IMR-90 (cell line): ENCODE measurements at regions not wholly inside any gene's neighbourhood (a gene's known extent, or its start where the extent isn't known, plus 50 kb on each side); places are given as distances from the start of the nearest gene placed in this dataset.

Experiments used
- ATAC-seq: fragments of 200-7000 bp; cut with Tn5 transposase; 2 replicates; pipeline ENCODE4 v1.9.1; 2020; ENCODE audit warnings: low read depth, mild to moderate bottlenecking, moderate library complexity
- BruUV-seq: library from RNA; stranded (reverse); fragments of 400-500 nt; replicated peaks from 2 replicates; lab custom pipeline; 2021; lab: Mats Ljungman, UMichigan
- CTCF ChIA-PET: fragments of 300-600 bp; formaldehyde crosslinking; extraction: SDS; loops from one replicate; lab custom pipeline; 2021; ENCODE audit warnings: antibody characterized with exemption; lab: Yijun Ruan, JAX
- POLR2A ChIA-PET: fragments of 300-600 bp; sonication (Branson Sonifier 250); formaldehyde crosslinking; loops from one replicate; lab custom pipeline; 2022; ENCODE audit warnings: antibody characterized with exemption; ENCODE audit not compliant: unreplicated experiment; lab: Charles Lee
- DNase-seq: peaks from one replicate; pipeline ENCODE4 v3.0.0; 2013
- H2AFZ ChIP-seq: replicated peaks from 2 replicates; pipeline ENCODE3; 2013; ENCODE audit warnings: low read length, mild to moderate bottlenecking; ENCODE audit not compliant: poor library complexity
- H2AK5ac ChIP-seq: 2 replicates; pipeline ENCODE4 v1.6.1; 2013; ENCODE audit warnings: low read depth, low read length, inconsistent platforms
- H2AK9ac ChIP-seq: replicated peaks from 2 replicates; pipeline ENCODE3; 2013; ENCODE audit warnings: mild to moderate bottlenecking, low read depth, low read length, moderate library complexity; ENCODE audit not compliant: poor library complexity
- H2BK120ac ChIP-seq: 2 replicates; pipeline ENCODE4 v1.6.1; 2013; ENCODE audit warnings: low read depth, low read length, inconsistent platforms
- H2BK15ac ChIP-seq: 3 replicates; pipeline ENCODE4 v1.6.1; 2013; ENCODE audit warnings: low read depth, low read length, inconsistent platforms
- H2BK20ac ChIP-seq: 2 replicates; pipeline ENCODE4 v1.6.1; 2013; ENCODE audit warnings: low read depth, mild to moderate bottlenecking, inconsistent platforms, low read length, moderate library complexity
- H2BK5ac ChIP-seq: 2 replicates; pipeline ENCODE4 v1.6.1; 2013; ENCODE audit warnings: mild to moderate bottlenecking, low read depth, low read length, inconsistent platforms; ENCODE audit not compliant: poor library complexity, severe bottlenecking
- H3K14ac ChIP-seq: replicated peaks from 2 replicates; pipeline ENCODE4 v1.6.1; 2013; ENCODE audit warnings: low read depth, low read length, inconsistent platforms
- H3K18ac ChIP-seq: 2 replicates; pipeline ENCODE4 v1.6.1; 2013; ENCODE audit warnings: low read depth, low read length, control low read depth
- H3K23ac ChIP-seq: 2 replicates; pipeline ENCODE4 v1.6.1; 2013; ENCODE audit warnings: low read depth, low read length, inconsistent platforms
- H3K27ac ChIP-seq: 2 replicates; pipeline ENCODE4 v1.5.1; 2013; ENCODE audit warnings: mild to moderate bottlenecking, control low read depth, low read length; ENCODE audit not compliant: insufficient read depth
- H3K27me3 ChIP-seq: 2 replicates; pipeline ENCODE4 v1.6.1; 2013; ENCODE audit warnings: low read length; ENCODE audit not compliant: control insufficient read depth, insufficient read depth
- H3K36me3 ChIP-seq: 2 replicates; pipeline ENCODE4 v1.6.1; 2013; ENCODE audit warnings: low read length, mixed read lengths; ENCODE audit not compliant: control insufficient read depth, insufficient read depth
- H3K4ac ChIP-seq: 2 replicates; pipeline ENCODE4 v1.6.1; 2013; ENCODE audit warnings: low read depth, low read length, inconsistent platforms
- H3K4me1 ChIP-seq: 2 replicates; pipeline ENCODE4 v1.6.1; 2013; ENCODE audit warnings: low read length, mixed read lengths; ENCODE audit not compliant: control insufficient read depth, insufficient read depth
- H3K4me2 ChIP-seq: 2 replicates; pipeline ENCODE4 v1.6.1; 2013; ENCODE audit warnings: low read depth, mild to moderate bottlenecking, control low read depth, low read length, moderate library complexity
- H3K4me3 ChIP-seq: 2 replicates; pipeline ENCODE4 v1.5.1; 2013; ENCODE audit warnings: low read depth, mild to moderate bottlenecking, control low read depth, low read length, moderate library complexity; ENCODE audit not compliant: insufficient read depth
- H3K56ac ChIP-seq: 2 replicates; pipeline ENCODE4 v1.6.1; 2013; ENCODE audit warnings: low read length, inconsistent platforms; ENCODE audit not compliant: insufficient read depth; ENCODE audit errors: extremely low read depth
- H3K79me1 ChIP-seq, 2 experiments: 2 replicates each; pipeline ENCODE4 v1.6.1; 2013; ENCODE audit warnings: low read length in 2 of 2, inconsistent platforms in 1 of 2, low read depth in 1 of 2
- H3K9ac ChIP-seq: 2 replicates; pipeline ENCODE4 v1.6.1; 2013; ENCODE audit warnings: low read depth, low read length, control low read depth
- H3K9me1 ChIP-seq: 2 replicates; pipeline ENCODE4 v1.6.1; 2013; ENCODE audit warnings: low read length, inconsistent platforms; ENCODE audit not compliant: insufficient read depth
- H3K9me3 ChIP-seq: 2 replicates; pipeline ENCODE4 v1.6.1; 2013; ENCODE audit warnings: low read length; ENCODE audit not compliant: control insufficient read depth, insufficient read depth
- H4K20me1 ChIP-seq: 2 replicates; pipeline ENCODE4 v1.6.1; 2013; ENCODE audit warnings: low read length, inconsistent platforms; ENCODE audit not compliant: insufficient read depth
- H4K5ac ChIP-seq: 2 replicates; pipeline ENCODE4 v1.6.1; 2013; ENCODE audit warnings: mild to moderate bottlenecking, low read depth, low read length, control low read depth
- H4K8ac ChIP-seq, 2 experiments: 2 replicates each; pipeline ENCODE4 v1.6.1; 2013; ENCODE audit warnings: low read depth in 2 of 2, low read length in 2 of 2, control low read depth in 1 of 2, inconsistent platforms in 1 of 2
- H4K91ac ChIP-seq: 2 replicates; pipeline ENCODE4 v1.6.1; 2013; ENCODE audit warnings: low read depth, low read length, inconsistent platforms; ENCODE audit not compliant: insufficient read depth
- BHLHE40 ChIP-seq: fragments of 150-350 bp; IDR thresholded peaks from 2 replicates; pipeline ENCODE4 v1.6.1; 2016; ENCODE audit warnings: mild to moderate bottlenecking, low read depth, low read length
- CEBPB ChIP-seq: IDR thresholded peaks from 2 replicates; pipeline ENCODE4 v1.6.1; 2012; ENCODE audit warnings: low read depth, low read length, improper control_type of control experiment
- CHD1 ChIP-seq: IDR thresholded peaks from 2 replicates; pipeline ENCODE4 v1.6.1; 2012; ENCODE audit warnings: low read depth, low read length, improper control_type of control experiment
- CTCF ChIP-seq: conservative IDR thresholded peaks from 2 replicates; pipeline ENCODE4 v1.5.1; 2012; ENCODE audit warnings: mild to moderate bottlenecking, low read depth, low read length, improper control_type of control experiment
- ELK1 ChIP-seq: fragments of 150-350 bp; IDR thresholded peaks from 2 replicates; pipeline ENCODE4 v1.6.1; 2016; ENCODE audit warnings: low read depth, mild to moderate bottlenecking, low read length, moderate library complexity, borderline replicate concordance
- FOS ChIP-seq: fragments of 150-350 bp; IDR thresholded peaks from 2 replicates; pipeline ENCODE4 v1.6.1; 2016; ENCODE audit warnings: low read depth, low read length
- MAFK ChIP-seq: IDR thresholded peaks from 2 replicates; pipeline ENCODE4 v1.6.1; 2012; ENCODE audit warnings: low read depth, low read length, improper control_type of control experiment
- MAZ ChIP-seq: IDR thresholded peaks from 2 replicates; pipeline ENCODE4 v1.6.1; 2012; ENCODE audit warnings: low read depth, mild to moderate bottlenecking, low read length, improper control_type of control experiment, moderate library complexity, borderline replicate concordance
- MXI1 ChIP-seq: IDR thresholded peaks from 2 replicates; pipeline ENCODE4 v1.6.1; 2012; ENCODE audit warnings: low read depth, mild to moderate bottlenecking, low read length, moderate library complexity, borderline replicate concordance
- NFE2L2 ChIP-seq: fragments of 150-350 bp; IDR thresholded peaks from 2 replicates; pipeline ENCODE4 v1.6.1; 2016; ENCODE audit warnings: low read depth, mild to moderate bottlenecking, low read length
- POLR2A ChIP-seq: IDR thresholded peaks from 2 replicates; pipeline ENCODE4 v1.6.1; 2012; ENCODE audit warnings: mild to moderate bottlenecking, low read depth, low read length
- RAD21 ChIP-seq: IDR thresholded peaks from 2 replicates; pipeline ENCODE4 v1.6.1; 2012; ENCODE audit warnings: low read length, improper control_type of control experiment
- RCOR1 ChIP-seq: IDR thresholded peaks from 2 replicates; pipeline ENCODE4 v1.6.1; 2012; ENCODE audit warnings: mild to moderate bottlenecking, low read length, improper control_type of control experiment; ENCODE audit not compliant: insufficient replicate concordance
- RFX5 ChIP-seq: IDR thresholded peaks from 2 replicates; pipeline ENCODE4 v1.8.0; 2012; ENCODE audit warnings: low read depth, mild to moderate bottlenecking, low read length, moderate library complexity
- SMC3 ChIP-seq: fragments of 150-350 bp; IDR thresholded peaks from 2 replicates; pipeline ENCODE4 v1.6.1; 2016; ENCODE audit warnings: low read depth, mild to moderate bottlenecking, antibody characterized with exemption, low read length, moderate library complexity
- USF2 ChIP-seq: fragments of 150-350 bp; IDR thresholded peaks from 2 replicates; pipeline ENCODE4 v1.6.1; 2017; ENCODE audit warnings: mild to moderate bottlenecking, antibody characterized with exemption, low read length, low read depth
- WGBS, 2 experiments: methylation state at CpG; one replicate each; pipeline versions ENCODE4 v1.1.5 to v1.1.7; 2013; ENCODE audit warnings: missing lambda C conversion rate in 2 of 2; ENCODE audit not compliant: insufficient read length in 1 of 2; ENCODE audit errors: extremely low coverage in 2 of 2; 5-methylcytosine and 5-hydroxymethylcytosine counted together
- dilution Hi-C: fragments of 300-500 bp; cut with HindIII; formaldehyde crosslinking; loops from one replicate; pipeline ENCODE4 v1.14.3; 2018; ENCODE audit warnings: low sequenced_read_pairs; ENCODE audit not compliant: unreplicated experiment
- in situ Hi-C: fragments of 300-500 bp; cut with MboI; formaldehyde crosslinking; loops from 3 replicates; pipeline ENCODE4 v1.14.3; 2019; ENCODE audit warnings: low sequenced_read_pairs, inconsistent platforms, mixed read lengths
- intact Hi-C: fragments of 100-400 bp; cut with micrococcal nuclease; formaldehyde crosslinking; loops from 2 replicates; pipeline ENCODE4 v1.10.0; 2022

GRCh38 chr9:90737742-90738141 is 63.9 kb upstream of the SYK start:
- no CpG with 5 or more reads among the region's 1 CpG for WGBS, 2 experiments
- H3K14ac ChIP-seq: no peak overlapping the region
- H3K27me3 ChIP-seq: no peaks in the 10 kb centered on the region
- ChIA-PET POLR2A (no interaction called here), CTCF (no interaction called here)
- no peak overlapping the region for H4K91ac ChIP-seq
- no peaks in the 10 kb centered on the region for H3K36me3 ChIP-seq
- no peak overlapping the region for H2BK120ac ChIP-seq
- H3K9ac ChIP-seq: no peak overlapping the region
- no peak overlapping the region for H3K4me3 ChIP-seq
- H3K4ac ChIP-seq: no peak overlapping the region
- DNase-seq: no peak
- no peak overlapping the region for H3K4me2 ChIP-seq
- no peaks in the 10 kb centered on the region for H3K4me1 ChIP-seq
- H3K23ac ChIP-seq: no peak overlapping the region
- no peak overlapping the region for H3K27ac ChIP-seq
- dilution Hi-C loops: no loop called here
- H3K9me3 ChIP-seq: no peaks in the 10 kb centered on the region
- H3K18ac ChIP-seq: no peak overlapping the region
- H3K56ac ChIP-seq: no peak overlapping the region
- in situ Hi-C loops: no loop called here
- no peak for TF ChIP-seq MAFK
- TF ChIP-seq SMC3: no peak
- TF ChIP-seq RFX5: no peak
- TF ChIP-seq USF2: no peak
- TF ChIP-seq RCOR1: no peak
- no peak for TF ChIP-seq CHD1
- TF ChIP-seq CEBPB: no peak
- TF ChIP-seq MXI1: no peak
- no peak for TF ChIP-seq NFE2L2
- no peak for TF ChIP-seq MAZ
- TF ChIP-seq FOS: no peak
- TF ChIP-seq POLR2A: no peak
- TF ChIP-seq CTCF: no peak
- TF ChIP-seq ELK1: no peak
- no peak for TF ChIP-seq BHLHE40
- no peak for TF ChIP-seq RAD21
- no TSS peak for BruUV-seq
- no peak overlapping the region for H2AFZ ChIP-seq
- intact Hi-C loops: no loop called here
- no peaks in the 10 kb centered on the region for H4K20me1 ChIP-seq
- no peak overlapping the region for H4K5ac ChIP-seq
- no peak overlapping the region for H2BK20ac ChIP-seq
- H2BK15ac ChIP-seq: no peak overlapping the region
- H4K8ac ChIP-seq: no peak overlapping the region
- no peaks in the 10 kb centered on the region for H3K9me1 ChIP-seq
- no peaks in the 10 kb centered on the region for H3K79me1 ChIP-seq
- no peak overlapping the region for H2AK9ac ChIP-seq
- H2AK5ac ChIP-seq: no peak overlapping the region
- no peak overlapping the region for H2BK5ac ChIP-seq
- no peak for ATAC-seq
